NOMO-1 treated with DMSO at 0.1 percent for 48 hours (cell line): ENCODE measurements at regions not wholly inside any gene's neighbourhood (a gene's known extent, or its start where the extent isn't known, plus 50 kb on each side); places are given as distances from the start of the nearest gene placed in this dataset.
"Not testable (repeated sequence)": the region's sequence is repeated elsewhere in the genome, so short reads cannot be mapped to it uniquely, and the experiment has no call there.

Experiments
- DNase-seq: peaks from one replicate; lab custom pipeline; 2025; ENCODE audit not compliant: unreplicated experiment; lab: John Stamatoyannopoulos, UW

DNA sequence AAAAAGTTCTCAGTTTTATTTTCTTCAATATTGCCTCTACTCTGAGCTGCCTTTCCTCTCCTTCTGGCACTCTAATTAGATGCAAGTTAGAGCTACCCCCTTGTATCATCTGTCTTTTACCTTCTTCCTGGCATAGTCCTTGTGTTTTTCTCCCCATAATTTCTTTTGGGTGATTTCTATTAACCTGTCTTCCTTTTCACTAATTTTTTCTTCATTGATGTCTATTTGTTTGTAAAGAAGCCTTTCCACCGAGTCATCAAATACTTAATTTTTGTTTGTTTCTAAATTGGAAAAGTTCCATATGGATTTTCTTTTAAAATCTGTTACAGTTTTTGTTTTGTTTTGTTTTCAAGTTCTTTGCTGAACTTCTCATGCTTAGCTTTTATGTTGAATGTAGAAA lies 558.1 kb downstream of the TBC1D22A start:
- DNase-seq: no peak

DNA sequence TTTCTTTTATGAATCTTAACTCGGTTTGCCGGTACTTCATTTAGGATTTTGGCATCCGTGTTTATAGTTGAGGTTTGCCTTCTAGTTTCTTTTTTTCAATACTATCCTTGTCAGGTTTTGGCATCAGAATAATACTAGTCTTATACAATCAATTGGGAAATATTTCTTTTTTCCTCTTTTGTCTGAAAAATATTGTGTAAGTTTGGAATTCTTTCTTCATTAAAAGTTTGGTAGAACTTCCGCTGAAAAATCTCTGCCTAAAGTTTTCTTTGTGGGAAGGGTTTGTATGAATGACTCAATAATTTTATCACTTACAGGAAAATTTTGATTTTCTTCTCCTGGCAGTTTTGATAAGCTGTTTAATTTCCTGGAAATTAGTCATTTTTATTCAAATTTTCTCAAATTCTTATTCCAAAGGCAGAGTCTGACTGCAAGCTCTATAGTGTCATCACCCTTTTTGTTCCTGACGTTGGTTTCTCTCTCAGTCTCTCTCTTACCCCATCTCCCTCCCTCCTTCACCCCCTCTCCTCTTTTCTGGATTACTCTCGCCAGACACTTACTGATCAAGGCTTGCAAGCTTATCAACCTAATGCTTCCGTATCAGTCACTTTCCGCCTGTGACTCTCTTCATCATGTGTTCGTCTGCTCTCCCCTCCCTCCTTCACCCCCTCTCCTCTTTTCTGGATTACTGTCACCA lies 555.7 kb downstream of the TBC1D22A start:
- DNase-seq: no peak

DNA sequence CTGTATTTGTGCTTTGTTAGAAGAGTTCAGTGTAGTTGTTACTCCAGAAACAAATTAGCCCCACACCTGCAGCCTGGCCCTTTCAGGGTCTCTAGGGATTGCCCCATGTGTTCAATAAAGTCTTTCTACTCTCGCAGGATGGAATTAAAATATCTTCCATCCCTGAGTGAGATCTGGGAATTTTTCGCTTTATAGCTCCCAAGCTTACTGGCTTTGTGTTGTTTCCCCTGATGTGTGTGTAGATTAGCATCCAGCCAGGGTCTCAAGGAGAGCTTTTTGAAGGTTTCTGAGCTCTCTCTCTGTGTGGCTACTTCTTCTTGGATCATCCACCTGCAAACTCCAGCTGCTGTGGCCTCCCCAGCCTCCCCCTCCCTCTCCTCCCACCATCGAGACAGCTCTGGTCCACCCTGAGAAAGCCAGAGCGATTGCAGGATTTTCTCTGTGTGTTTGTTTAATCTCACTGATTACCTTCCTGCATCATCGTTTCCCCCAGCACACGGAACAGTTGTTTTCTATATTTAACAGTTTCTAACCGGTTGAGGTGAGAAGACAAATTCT lies 553.5 kb downstream of the TBC1D22A start:
- DNase-seq: no peak

DNA sequence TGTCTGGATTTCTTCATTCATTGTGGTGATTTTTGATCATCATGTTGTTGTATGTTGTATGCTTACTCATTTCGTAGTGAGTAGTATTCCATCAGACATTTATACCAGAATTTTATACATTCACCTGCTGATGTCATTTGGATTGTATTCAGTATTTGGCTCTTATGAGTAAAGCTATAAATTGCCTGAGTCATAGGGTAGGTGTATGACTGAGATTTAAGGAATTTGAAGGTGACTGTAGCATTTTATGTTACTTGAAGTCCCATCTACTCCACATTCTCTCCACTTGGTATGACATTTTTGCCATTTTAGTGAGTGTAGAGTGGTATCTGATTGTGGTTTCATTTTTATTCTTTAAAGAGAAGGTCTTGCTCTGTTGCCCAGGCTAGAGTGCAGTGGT lies 548.2 kb downstream of the TBC1D22A start:
- no peak for DNase-seq

DNA sequence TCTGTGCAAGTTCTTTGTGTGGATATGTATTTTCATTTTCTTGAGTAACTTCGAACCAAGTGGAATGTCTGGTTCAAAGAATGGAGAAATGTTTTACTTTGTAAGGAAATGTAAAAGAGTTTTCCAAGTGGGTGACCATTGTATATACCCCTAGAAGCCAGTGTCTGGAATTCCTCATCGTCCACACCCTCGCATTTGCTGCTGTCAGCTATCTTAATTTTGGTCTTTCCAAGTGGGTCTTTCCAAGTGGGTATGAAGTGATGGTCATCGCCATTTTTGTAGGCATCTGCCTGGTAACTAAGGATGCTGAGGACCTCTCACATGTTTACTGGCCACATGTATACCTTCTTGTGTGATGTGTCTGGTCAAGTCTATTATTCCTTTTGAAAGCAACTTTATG lies 547.5 kb downstream of the TBC1D22A start:
- DNase-seq: no peak

DNA sequence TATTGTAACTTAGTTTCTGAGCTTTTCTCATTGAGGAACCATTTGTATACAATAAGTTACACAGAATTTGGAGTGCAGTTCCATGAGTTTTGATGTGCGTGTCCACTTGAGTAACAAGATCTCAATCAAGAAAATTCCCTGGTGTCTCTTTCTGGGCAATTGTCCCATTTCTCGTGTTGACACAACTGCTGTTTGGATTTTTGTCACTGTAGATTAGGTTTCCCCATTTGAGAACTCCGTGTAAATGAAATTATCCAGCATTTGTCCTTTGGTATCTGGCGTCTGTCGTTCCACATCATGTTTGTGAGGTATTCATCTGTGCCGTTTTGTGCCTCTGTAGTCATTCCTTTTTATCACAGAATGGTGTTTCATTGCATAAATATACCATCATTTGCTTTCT lies 547.0 kb downstream of the TBC1D22A start:
- DNase-seq: no peak

DNA sequence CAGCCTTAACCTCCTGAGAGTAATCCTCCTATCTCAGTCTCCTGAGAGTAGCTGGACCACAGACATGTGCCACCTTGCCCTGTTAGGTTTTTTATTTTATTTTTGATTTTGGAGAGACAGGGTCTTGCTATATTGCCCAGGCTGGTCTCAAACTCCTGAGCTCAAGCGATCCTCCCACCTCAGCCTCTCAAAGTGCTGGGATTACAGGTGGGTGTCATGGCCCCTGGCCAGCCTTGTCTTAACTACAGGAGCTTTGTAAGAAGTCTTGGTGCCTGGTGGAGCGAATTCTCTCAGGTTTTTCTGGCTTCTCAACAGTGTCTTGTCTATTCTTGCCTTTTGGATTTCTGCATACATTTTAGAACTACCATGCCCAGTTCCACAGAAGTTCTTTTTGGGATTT lies 546.4 kb downstream of the TBC1D22A start:
- no peak for DNase-seq

DNA sequence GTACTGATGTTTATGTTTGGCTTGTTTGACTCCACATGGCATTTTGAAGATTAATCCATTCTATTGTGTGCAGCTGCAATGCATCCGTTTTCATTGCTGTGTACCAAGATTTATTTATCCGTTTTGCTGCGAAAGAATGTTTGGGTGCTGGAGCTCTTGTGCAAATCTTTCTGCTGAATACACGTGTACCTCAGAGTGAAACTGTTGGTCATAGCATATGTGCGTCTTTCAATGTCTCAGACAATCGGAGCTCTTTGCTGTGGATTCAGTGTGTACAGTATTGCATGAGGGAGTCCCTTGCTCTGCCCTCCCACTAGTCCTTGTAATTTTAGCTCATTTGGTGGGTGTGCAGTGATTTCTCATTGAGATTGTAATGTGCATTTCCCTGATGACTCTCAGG lies 545.4 kb downstream of the TBC1D22A start:
- no peak for DNase-seq

DNA sequence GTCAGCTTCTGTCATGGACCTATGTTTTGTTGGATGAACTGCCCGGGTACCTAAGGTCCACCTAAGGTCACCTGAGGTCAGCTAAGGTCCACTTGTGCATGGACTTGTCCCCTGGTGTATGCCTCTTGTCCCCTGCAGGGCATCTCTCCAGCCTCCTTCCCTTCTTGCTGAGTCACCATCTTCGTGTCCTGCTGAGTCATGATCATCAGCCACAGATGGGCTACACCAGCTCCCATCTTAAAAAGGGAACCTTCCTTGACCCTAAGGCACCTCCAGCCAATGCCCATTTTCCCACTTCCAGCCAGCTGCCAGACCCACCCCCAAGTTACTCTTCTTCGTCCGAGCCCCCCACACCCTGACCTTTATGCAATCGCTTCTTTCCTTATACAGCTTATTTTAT lies 544.9 kb downstream of the TBC1D22A start:
- DNase-seq: no peak

DNA sequence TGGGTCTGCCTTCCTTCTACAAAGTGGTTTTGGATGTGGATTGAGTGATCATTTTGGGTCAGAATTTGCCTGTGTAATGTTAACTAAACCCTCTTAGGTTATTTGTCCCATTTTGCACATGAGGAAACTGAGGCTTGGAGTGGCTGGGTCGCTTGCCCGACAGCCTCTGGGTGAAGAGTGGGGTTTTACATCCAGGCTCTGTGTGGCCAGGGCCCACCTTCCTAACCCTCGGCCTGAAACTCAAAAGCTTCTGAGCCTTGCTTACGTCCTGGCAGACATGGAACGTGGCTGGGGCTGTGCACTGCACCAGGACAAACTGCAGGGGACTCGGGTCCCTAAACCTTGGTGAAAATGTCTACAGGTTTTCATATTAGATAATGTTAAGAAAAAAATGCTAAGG lies 542.4 kb downstream of the TBC1D22A start:
- DNase-seq: no peak

DNA sequence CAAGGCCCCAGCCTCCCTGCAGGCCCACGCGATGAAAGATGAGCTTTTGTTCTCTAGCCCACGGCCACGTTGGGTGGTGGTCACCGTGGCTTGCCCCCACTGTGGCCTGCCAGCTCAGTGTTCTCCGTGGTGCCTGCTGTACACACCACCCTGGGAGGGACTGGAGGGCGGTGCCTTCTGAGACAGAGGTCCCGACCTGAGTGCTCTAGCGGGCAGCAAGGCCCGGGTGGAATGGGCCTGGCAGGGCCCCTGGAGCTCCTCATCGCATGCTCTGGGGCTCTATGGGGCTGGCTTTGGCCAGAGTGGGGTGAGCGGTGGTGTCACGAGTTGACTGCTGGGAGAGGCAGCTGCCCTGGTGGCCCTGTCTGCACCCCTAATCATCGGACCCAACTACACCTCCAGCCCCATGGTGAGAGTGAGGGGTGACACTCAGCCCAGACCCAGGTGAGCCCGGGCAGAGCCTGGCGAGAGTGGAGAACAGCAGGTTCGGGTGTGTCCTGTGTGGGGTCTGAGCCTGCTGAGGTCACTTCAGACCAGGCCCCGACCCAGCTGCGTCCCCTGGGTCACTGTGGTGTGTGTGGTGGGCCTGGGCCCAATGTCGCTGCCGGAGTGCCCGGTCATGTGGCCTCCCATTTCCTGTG lies 541.9 kb downstream of the TBC1D22A start:
- DNase-seq: no peak

DNA sequence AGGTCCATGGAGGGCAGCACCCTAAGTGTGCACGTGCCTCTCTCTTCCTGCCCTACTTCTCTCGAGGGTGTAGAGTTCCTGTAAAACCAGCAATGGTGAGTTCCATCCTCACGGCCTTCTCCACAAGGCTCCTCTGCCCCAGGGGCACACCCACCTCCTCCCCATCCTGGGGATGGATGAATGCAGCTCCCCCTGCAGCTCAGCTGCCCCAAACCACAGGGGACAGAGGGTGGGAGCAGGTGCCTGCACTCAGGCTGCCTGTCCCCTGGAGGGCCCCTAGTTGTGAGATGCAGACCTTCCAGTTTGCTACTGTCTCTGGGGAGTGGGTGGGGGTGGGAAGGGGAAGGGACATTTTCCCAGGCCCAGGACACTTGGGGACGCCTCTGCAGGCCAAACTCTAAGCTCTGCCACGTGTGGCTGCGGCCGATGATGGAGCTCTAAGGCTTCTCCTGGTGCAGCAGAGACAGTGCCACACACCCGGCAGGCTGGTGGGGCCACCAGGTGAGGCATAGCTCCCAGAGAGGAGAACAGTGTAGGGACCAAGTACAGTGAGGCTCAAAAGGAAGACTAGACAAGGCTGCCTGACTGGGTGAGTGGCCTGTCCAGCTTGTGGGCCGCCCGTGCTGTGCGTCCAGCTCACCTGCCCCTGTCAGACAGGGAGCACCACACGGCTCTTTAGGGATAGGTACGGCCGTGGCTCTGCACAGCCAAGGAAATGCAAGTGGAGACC lies 540.9 kb downstream of the TBC1D22A start:
- no peak for DNase-seq

DNA sequence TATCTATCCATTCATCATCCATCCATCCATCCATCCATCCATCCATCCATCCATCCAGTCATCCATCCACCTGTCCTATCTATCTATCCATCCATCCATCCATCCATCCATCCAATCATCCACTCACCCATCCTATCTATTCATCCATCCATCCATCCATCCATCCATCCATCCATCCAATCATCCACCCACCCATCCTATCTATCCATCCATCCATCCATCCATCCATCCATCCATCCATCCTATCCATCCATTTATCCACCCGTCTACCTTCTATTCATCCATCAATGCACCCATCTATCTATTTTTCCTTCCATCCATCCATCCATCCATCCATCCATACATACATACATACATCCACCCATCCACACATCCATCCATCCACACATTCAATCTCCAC lies 540.1 kb downstream of the TBC1D22A start:
- DNase-seq: not testable (repeated sequence)

DNA sequence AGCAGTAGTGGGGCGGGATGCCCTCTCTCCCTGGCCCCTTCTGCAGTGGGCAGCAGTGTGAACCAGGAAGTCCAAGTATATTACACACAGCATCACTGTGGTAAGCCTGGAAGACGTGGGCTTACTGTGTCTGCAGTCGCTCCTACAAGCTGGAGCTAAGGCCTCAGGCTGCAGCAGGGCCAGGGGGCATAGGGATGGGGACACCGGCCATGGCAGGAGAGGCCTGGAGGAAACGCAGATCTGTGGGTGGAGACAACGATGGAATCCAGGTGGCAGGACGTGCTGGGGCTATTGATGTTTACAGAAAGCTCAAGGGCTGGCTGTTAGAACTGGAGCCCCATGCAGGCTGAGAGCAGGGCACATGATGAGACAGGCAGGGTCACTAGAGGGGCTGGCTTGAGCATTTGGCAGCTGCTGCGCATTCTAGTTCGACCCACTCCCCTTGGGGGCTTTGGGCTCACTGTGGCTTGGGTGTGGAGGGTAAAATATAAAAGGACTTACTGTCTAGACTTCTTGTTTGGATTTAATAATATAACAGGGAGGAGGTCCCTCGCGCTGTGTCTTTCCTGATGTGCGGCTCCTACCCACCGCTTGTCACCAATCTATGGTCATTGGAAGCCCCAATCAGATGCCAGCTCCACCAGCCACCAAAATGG lies 539.5 kb downstream of the TBC1D22A start:
- no peak for DNase-seq

DNA sequence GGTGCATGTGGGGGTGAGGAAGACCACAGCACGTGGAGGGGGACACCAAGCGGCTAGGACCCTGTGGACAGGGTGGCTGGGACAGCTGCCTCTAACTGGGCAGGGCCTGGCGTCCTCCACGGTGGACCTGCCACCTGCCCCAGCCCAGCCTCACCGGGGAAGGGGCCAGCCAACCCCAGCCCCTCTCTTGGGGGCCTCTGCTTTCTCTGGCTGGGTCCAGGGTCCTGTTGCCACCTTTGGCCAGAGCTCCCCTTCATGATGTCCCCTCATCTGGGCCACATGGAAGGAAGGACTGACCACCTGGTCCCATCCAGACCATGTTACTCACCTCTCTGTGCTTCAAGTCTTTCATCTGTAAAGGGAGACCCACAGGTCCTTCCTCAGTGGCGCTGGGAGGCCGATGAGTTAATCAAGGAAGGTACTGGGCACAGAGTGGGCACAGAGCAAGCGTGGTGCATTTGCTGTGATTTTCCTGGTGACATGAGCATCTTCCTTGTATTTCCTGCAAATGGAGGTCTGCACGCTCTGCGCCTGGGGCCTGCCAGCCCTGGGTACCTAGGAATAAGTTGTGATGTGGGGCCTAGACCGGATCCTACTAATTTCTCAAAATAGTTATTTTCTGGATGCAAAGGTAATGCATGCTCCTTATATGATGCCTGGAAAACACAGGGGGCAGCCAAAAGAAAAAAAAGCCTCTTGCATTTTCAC lies 538.4 kb downstream of the TBC1D22A start:
- DNase-seq: no peak

DNA sequence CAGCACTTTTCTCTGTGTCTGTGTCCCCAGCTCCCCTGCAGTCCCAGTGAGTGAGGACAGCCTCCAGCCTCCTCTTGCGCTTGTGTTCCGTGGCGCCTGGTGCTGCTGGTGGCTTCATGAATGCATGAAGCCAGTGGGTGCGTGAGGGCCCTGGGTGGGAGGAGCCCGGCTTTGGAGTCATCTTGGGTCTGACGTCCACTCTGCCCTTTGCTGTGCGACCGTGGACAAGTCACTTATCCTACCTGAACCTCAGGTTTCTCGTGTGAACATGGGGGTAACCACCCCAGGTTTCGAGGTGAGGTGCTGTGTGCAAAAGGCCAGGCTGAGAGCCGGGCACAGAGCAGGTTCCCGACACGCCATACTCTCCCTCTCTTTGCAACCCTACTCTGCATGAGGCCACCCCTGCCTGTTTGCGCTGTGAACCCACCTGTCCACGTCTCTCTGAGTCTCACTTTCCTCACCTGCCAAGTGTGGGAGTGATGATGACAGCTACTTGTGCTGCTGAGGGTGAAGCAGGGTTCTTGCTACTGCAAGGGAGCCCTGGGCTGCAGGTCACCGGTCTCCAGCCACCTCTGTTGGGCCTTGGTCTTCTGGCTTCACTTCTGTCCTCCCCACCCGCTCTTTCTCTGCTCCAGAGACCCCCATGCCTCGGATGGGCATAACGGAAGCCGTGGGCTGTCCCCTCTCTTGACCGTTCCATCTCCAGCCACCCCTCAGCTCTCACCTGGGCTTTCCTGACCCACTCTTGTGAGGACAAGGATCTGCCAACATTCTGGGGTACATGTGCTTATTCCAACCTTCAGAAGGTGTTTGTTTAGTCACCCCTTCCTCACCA lies 537.6 kb downstream of the TBC1D22A start:
- DNase-seq: no peak

DNA sequence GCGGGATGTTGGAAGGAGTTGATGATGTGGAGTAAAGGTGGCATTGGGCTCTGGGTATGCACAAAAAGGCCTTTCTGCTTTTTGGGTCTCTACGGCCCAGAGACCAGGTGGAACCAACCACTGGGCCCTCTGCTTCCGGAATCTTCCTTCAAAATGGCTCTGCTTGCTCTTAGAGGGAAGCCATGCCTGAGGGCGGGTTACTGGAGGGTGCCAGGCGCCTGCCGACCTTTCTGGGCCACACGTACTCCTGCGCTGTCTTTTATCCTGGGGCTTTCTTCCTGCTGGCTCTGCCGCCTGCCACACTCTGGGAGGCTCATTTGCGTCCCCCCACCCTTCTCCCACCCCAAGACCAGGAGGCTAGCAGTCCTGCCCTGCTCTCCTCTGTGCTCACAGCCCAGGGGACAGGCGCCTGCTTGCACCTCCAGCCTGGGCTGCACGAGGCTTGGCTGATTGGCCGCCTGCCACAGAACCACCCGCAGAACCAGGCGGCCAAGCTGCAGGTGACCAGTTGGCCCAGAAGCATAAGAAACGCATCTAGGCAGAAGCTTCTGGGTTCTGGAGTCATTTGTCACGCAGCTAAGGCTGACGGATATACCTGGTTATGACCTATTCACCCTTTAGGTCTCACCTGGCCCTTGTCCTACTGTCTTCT lies 536.9 kb downstream of the TBC1D22A start:
- no peak for DNase-seq

DNA sequence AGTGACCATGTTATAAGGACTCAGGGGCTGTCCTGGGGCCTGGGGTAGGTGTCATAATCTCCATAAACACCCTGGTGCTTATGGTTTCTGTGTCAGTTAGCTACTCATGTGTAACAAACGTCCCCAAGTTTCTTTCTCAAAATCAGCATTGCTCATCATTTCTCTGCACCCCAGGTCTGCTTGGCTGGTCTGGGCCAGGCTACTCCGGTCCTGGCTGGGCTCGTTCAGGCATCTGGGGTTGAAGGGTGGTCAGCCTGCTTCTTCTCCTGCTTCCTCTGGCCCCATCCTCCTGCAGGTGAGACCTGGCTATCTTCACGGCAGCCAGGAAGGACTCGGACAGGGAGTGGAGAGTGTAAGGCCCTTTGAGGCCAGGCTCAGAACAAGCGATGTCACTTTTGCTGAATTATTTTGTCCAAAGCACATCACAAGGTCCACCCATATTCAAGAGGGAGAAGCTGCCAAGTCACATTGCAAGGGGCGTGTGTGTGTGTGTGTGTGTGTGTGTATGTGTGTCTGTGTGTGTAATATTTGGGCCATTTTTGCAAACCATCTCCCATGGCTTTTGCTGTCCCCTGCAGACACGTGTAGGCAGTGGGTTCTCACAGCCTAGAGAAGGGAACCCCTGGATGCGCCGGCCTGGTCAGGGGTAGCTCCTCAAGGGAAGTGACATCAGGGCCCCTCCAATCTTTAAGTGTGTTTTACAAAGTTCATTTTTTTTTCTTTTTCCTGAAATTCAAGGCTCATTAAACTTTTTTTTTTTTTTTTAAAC lies 535.8 kb downstream of the TBC1D22A start:
- no peak for DNase-seq
